ENCODE measurements at regions not wholly inside any gene's neighbourhood (a gene's known extent, or its start where the extent isn't known, plus 50 kb on each side); places are given as distances from the start of the nearest gene placed in this dataset.

DNA sequence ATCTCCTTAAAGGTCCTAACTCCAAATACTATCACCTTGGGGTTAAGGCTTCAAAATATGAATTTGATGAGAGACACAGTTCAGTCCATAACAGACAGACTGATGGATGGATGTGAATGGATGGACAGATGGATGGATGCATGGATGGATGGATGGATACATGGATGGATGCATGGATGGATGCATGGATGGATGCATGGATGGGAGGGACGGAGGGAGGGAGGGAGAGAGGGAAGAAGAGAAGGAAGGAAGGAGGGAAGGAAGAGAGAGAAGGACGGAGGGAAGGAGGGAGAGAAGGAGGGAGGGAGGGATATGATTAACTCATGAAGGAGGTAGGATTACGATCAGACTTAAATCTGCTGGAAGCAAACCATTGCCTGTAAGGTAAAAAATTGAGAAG lies 192.4 kb downstream of the LRRN1 start:
- TF ChIP-seq, protein P1, sequence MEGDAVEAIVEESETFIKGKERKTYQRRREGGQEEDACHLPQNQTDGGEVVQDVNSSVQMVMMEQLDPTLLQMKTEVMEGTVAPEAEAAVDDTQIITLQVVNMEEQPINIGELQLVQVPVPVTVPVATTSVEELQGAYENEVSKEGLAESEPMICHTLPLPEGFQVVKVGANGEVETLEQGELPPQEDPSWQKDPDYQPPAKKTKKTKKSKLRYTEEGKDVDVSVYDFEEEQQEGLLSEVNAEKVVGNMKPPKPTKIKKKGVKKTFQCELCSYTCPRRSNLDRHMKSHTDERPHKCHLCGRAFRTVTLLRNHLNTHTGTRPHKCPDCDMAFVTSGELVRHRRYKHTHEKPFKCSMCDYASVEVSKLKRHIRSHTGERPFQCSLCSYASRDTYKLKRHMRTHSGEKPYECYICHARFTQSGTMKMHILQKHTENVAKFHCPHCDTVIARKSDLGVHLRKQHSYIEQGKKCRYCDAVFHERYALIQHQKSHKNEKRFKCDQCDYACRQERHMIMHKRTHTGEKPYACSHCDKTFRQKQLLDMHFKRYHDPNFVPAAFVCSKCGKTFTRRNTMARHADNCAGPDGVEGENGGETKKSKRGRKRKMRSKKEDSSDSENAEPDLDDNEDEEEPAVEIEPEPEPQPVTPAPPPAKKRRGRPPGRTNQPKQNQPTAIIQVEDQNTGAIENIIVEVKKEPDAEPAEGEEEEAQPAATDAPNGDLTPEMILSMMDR (IDR thresholded peaks at IDR 0.05): no peak
- no peak for TF ChIP-seq POLR2A (IDR thresholded peaks at IDR 0.05)

All from right lobe of liver (tissue), 4 donors.